LNCAP (cell line): ENCODE measurements at regions not wholly inside any gene's neighbourhood (a gene's known extent, or its start where the extent isn't known, plus 50 kb on each side); places are given as distances from the start of the nearest gene placed in this dataset.

ENCODE experiments used
- CTCF ChIP-seq: fragments of 450-650 bp; IDR thresholded peaks from 2 replicates; pipeline ENCODE4 v1.5.1; 2017; ENCODE audit warnings: mild to moderate bottlenecking

- no peak for TF ChIP-seq CTCF
These were observed 101.8 kb upstream of the ZNF98 start for GRCh38 chr19:22523940-22524339.

- TF ChIP-seq CTCF = no peak
These were observed 97.0 kb upstream of the ZNF98 start for GRCh38 chr19:22519152-22519551.

- TF ChIP-seq CTCF = no peak
These were observed 95.6 kb upstream of the ZNF98 start for GRCh38 chr19:22517496-22518411.

- no peak for TF ChIP-seq CTCF
These were observed 93.3 kb upstream of the ZNF98 start for GRCh38 chr19:22515435-22515834.

- no peak for TF ChIP-seq CTCF
These were observed 81.4 kb upstream of the ZNF98 start for GRCh38 chr19:22503524-22503923.

GRCh38 chr19:22502766-22503165 lies 80.6 kb upstream of the ZNF98 start:
- TF ChIP-seq CTCF = no peak

GRCh38 chr19:22491746-22492145 lies 69.6 kb upstream of the ZNF98 start:
- no peak for TF ChIP-seq CTCF
